ENCODE measurements at regions not wholly inside any gene's neighbourhood (a gene's known extent, or its start where the extent isn't known, plus 50 kb on each side); places are given as distances from the start of the nearest gene placed in this dataset.

GRCh38 chr4:12933760-12934221 is 550.3 kb downstream of the RAB28 start:
- ChIA-PET POLR2A (no interaction called here), CTCF (no interaction called here)
- no peaks in the 10 kb centered on the region for H3K4me1 ChIP-seq (ENCODE audit: control insufficient read depth, insufficient read depth, low read length)
- TF ChIP-seq ZNF664 (tag by site-specific recombination; IDR thresholded peaks at IDR 0.05), result no peak
- no peak for TF ChIP-seq FEZF1 (tag by site-specific recombination; IDR thresholded peaks at IDR 0.05)
- TF ChIP-seq, protein P1, sequence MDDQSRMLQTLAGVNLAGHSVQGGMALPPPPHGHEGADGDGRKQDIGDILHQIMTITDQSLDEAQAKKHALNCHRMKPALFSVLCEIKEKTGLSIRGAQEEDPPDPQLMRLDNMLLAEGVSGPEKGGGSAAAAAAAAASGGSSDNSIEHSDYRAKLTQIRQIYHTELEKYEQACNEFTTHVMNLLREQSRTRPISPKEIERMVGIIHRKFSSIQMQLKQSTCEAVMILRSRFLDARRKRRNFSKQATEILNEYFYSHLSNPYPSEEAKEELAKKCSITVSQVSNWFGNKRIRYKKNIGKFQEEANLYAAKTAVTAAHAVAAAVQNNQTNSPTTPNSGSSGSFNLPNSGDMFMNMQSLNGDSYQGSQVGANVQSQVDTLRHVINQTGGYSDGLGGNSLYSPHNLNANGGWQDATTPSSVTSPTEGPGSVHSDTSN (CRISPR knock-in tag; IDR thresholded peaks at IDR 0.05), result no peak
- no peak for TF ChIP-seq KLF16 (tag by site-specific recombination; IDR thresholded peaks at IDR 0.05)
- no peak for TF ChIP-seq ZBTB6 (tag by site-specific recombination; IDR thresholded peaks at IDR 0.05)
- no peak for TF ChIP-seq ZNF37A (tag by site-specific recombination; IDR thresholded peaks at IDR 0.05)
- TF ChIP-seq ZNF280C (tag by site-specific recombination; IDR thresholded peaks at IDR 0.05), result no peak
- no peak for TF ChIP-seq ZNF585B (tag by site-specific recombination; IDR thresholded peaks at IDR 0.05)
- TF ChIP-seq PRDM4 (tag by site-specific recombination; IDR thresholded peaks at IDR 0.05), result no peak
- TF ChIP-seq ZNF19 (tag by site-specific recombination; IDR thresholded peaks at IDR 0.05; ENCODE audit: low read depth), result no peak
- TF ChIP-seq ZNF302 (tag by site-specific recombination; IDR thresholded peaks at IDR 0.05; ENCODE audit: low read depth), result no peak
- no peak for TF ChIP-seq ZNF155 (tag by site-specific recombination; IDR thresholded peaks at IDR 0.05)
- no peak for TF ChIP-seq ZBTB20 (tag by site-specific recombination; IDR thresholded peaks at IDR 0.05)
- no peak for TF ChIP-seq ZNF473 (tag by site-specific recombination; IDR thresholded peaks at IDR 0.05)
- TF ChIP-seq ZBTB17 (tag by site-specific recombination; IDR thresholded peaks at IDR 0.05), result no peak
- TF ChIP-seq ZNF670 (tag by site-specific recombination; IDR thresholded peaks at IDR 0.05; ENCODE audit: low read depth), result no peak
- TF ChIP-seq IKZF3 (tag by site-specific recombination; IDR thresholded peaks at IDR 0.05), result no peak
- no peak for TF ChIP-seq ZNF521 (tag by site-specific recombination; IDR thresholded peaks at IDR 0.05)
- no peak for TF ChIP-seq ZNF433 (tag by site-specific recombination; IDR thresholded peaks at IDR 0.05; ENCODE audit: low read depth)
- no peak for TF ChIP-seq ZNF24 (tag by site-specific recombination; IDR thresholded peaks at IDR 0.05)
- H3K9me3 ChIP-seq (ENCODE audit: control insufficient read depth, insufficient read depth, low read depth, low read length), result no peaks in the 10 kb centered on the region
- no peak overlapping the region for H3K27ac ChIP-seq (ENCODE audit: extremely low read depth, low read depth, low read length)
- no peaks in the 10 kb centered on the region for H3K36me3 ChIP-seq (ENCODE audit: control insufficient read depth in 2 of 2, insufficient read depth in 1 of 2, low read length in 2 of 2)
- no peak overlapping the region for H3K4me3 ChIP-seq (ENCODE audit: low read depth, low read length)

- Histone ChIP-seq H3K27ac (ENCODE audit: extremely low read depth, low read depth, low read length) (no peak overlapping the region), H3K4me3 (ENCODE audit: low read depth, low read length) (no peak overlapping the region), H3K9me3 (ENCODE audit: control insufficient read depth, insufficient read depth, low read depth, low read length) (no peaks in the 10 kb centered on the region), H3K4me1 (ENCODE audit: control insufficient read depth, insufficient read depth, low read length) (no peaks in the 10 kb centered on the region), H3K36me3 (ENCODE audit: control insufficient read depth in 2 of 2, insufficient read depth in 1 of 2, low read length in 2 of 2) (no peaks in the 10 kb centered on the region)
- TF ChIP-seq ZNF624 (tag by site-specific recombination; IDR thresholded peaks at IDR 0.05) (no peak), ZEB2 (tag by site-specific recombination; IDR thresholded peaks at IDR 0.05) (no peak), ZBTB20 (tag by site-specific recombination; IDR thresholded peaks at IDR 0.05) (no peak)
- ChIA-PET CTCF (no interaction called here), POLR2A (no interaction called here)
Measured at GRCh38 chr4:12932203-12932788, 551.8 kb downstream of the RAB28 start.
